Peyer's patch (tissue), 4 donors: ENCODE measurements at regions not wholly inside any gene's neighbourhood (a gene's known extent, or its start where the extent isn't known, plus 50 kb on each side); places are given as distances from the start of the nearest gene placed in this dataset.

Experiments used
- DNase-seq, 3 donors: peaks; one replicate each; pipeline ENCODE4 v3.0.0-alpha.2; 2017 to 2019
- H3K27ac ChIP-seq, 4 donors: fragments of 200-600 bp; sonication (generic); one replicate each; pipeline ENCODE4 v1.5.1; 2016 to 2019
- H3K27me3 ChIP-seq, 2 donors: fragments of 200-600 bp; sonication (generic); one replicate each; pipeline ENCODE4 v1.5.1; 2019
- H3K36me3 ChIP-seq, 3 donors: fragments of 200-600 bp; sonication (generic); one replicate each; pipeline ENCODE4 v1.5.1; 2016 to 2019
- H3K4me1 ChIP-seq, 4 donors: fragments of 200-600 bp; sonication (generic); one replicate each; pipeline ENCODE4 v1.5.1; 2016 to 2019
- H3K4me3 ChIP-seq, 4 donors: fragments of 200-600 bp; sonication (generic); 1 replicate in 3 of 4; 2 replicates in 1 of 4; pipeline ENCODE4 v1.5.1; 2016 to 2019; ENCODE audit warnings: mild to moderate bottlenecking in 1 of 4
- H3K9me3 ChIP-seq, 4 donors: fragments of 200-600 bp; sonication (generic); one replicate each; pipeline ENCODE4 v1.5.1; 2016 to 2019; ENCODE audit warnings: mild to moderate bottlenecking in 1 of 4
- CTCF ChIP-seq, 6 experiments: fragments of 450-650 bp in 4 of 6; fragments of 200-600 bp in 2 of 6; sonication (generic) in 1 of 6; IDR thresholded peaks; one replicate each; pipeline ENCODE4 v1.5.1; 2017 to 2019; ENCODE audit warnings: antibody characterized with exemption in 6 of 6, mild to moderate bottlenecking in 3 of 6, moderate library complexity in 1 of 6
- POLR2A ChIP-seq, 2 donors: fragments of 450-650 bp; IDR thresholded peaks; one replicate each; pipeline ENCODE4 v1.5.1; 2017; ENCODE audit warnings: antibody characterized with exemption in 2 of 2, mild to moderate bottlenecking in 2 of 2, moderate library complexity in 2 of 2

- no peaks in the 10 kb centered on the region for H3K4me1 ChIP-seq
- H3K4me3 ChIP-seq = no peak overlapping the region
- no peaks in the 10 kb centered on the region for H3K9me3 ChIP-seq
- no peaks in the 10 kb centered on the region for H3K27me3 ChIP-seq
- no peak for DNase-seq
- H3K27ac ChIP-seq = no peak overlapping the region
- no peaks in the 10 kb centered on the region for H3K36me3 ChIP-seq
- TF ChIP-seq CTCF (IDR thresholded peaks at IDR 0.05) (no peak), POLR2A (IDR thresholded peaks at IDR 0.05) (no peak)
Observed at GRCh38 chr5:105708442-105708841, 1962.3 kb downstream of the EFNA5 start.

GRCh38 chr5:105702323-105702722 lies 1968.4 kb downstream of the EFNA5 start:
- Histone ChIP-seq H3K4me1 (no peaks in the 10 kb centered on the region), H3K27ac (no peak overlapping the region), H3K36me3 (no peaks in the 10 kb centered on the region), H3K9me3 (no peaks in the 10 kb centered on the region), H3K27me3 (no peaks in the 10 kb centered on the region), H3K4me3 (no peak overlapping the region)
- TF ChIP-seq CTCF (IDR thresholded peaks at IDR 0.05) = no peak
- no peak for TF ChIP-seq POLR2A (IDR thresholded peaks at IDR 0.05)
- no peak for DNase-seq

GRCh38 chr5:105696440-105696839 lies 1974.3 kb downstream of the EFNA5 start:
- Histone ChIP-seq H3K36me3 (no peaks in the 10 kb centered on the region), H3K27ac (no peak overlapping the region), H3K27me3 (no peaks in the 10 kb centered on the region), H3K4me3 (no peak overlapping the region), H3K4me1 (no peaks in the 10 kb centered on the region), H3K9me3 (no peaks in the 10 kb centered on the region)
- TF ChIP-seq CTCF (IDR thresholded peaks at IDR 0.05) (no peak), POLR2A (IDR thresholded peaks at IDR 0.05) (no peak)
- no peak for DNase-seq

GRCh38 chr5:105695941-105696340 lies 1974.8 kb downstream of the EFNA5 start:
- H3K27me3 ChIP-seq = no peaks in the 10 kb centered on the region
- DNase-seq = no peak
- H3K9me3 ChIP-seq = no peaks in the 10 kb centered on the region
- no peak overlapping the region for H3K27ac ChIP-seq
- no peak overlapping the region for H3K4me3 ChIP-seq
- no peaks in the 10 kb centered on the region for H3K36me3 ChIP-seq
- TF ChIP-seq POLR2A (IDR thresholded peaks at IDR 0.05) = no peak
- no peak for TF ChIP-seq CTCF (IDR thresholded peaks at IDR 0.05)
- H3K4me1 ChIP-seq = no peaks in the 10 kb centered on the region

GRCh38 chr5:105689596-105689995 lies 1981.1 kb downstream of the EFNA5 start:
- no peaks in the 10 kb centered on the region for H3K9me3 ChIP-seq
- H3K4me1 ChIP-seq = no peaks in the 10 kb centered on the region
- no peak for TF ChIP-seq CTCF (IDR thresholded peaks at IDR 0.05)
- TF ChIP-seq POLR2A (IDR thresholded peaks at IDR 0.05) = no peak
- H3K36me3 ChIP-seq = no peaks in the 10 kb centered on the region
- no peak overlapping the region for H3K27ac ChIP-seq
- DNase-seq = no peak
- no peak overlapping the region for H3K4me3 ChIP-seq
- H3K27me3 ChIP-seq = no peaks in the 10 kb centered on the region

- Histone ChIP-seq H3K36me3 (no peaks in the 10 kb centered on the region), H3K27ac (no peak overlapping the region), H3K9me3 (no peaks in the 10 kb centered on the region), H3K4me3 (no peak overlapping the region), H3K4me1 (no peaks in the 10 kb centered on the region), H3K27me3 (no peaks in the 10 kb centered on the region)
- DNase-seq = no peak
- TF ChIP-seq CTCF (IDR thresholded peaks at IDR 0.05) = no peak
- TF ChIP-seq POLR2A (IDR thresholded peaks at IDR 0.05) = no peak
Observed at GRCh38 chr5:105688227-105688792, 1982.4 kb downstream of the EFNA5 start.
